ENCODE measurements at regions not wholly inside any gene's neighbourhood (a gene's known extent, or its start where the extent isn't known, plus 50 kb on each side); places are given as distances from the start of the nearest gene placed in this dataset.

- TF ChIP-seq CTCF (IDR thresholded peaks at IDR 0.05; ENCODE audit: poor library complexity, severe bottlenecking) (no peak), EZH2 (IDR thresholded peaks at IDR 0.05; ENCODE audit: borderline replicate concordance, insufficient read depth, low read length, poor library complexity, severe bottlenecking) (no peak), POLR2AphosphoS5 (IDR thresholded peaks at IDR 0.05) (no peak), EP300 (conservative IDR thresholded peaks at IDR 0.05; ENCODE audit: poor library complexity, severe bottlenecking) (no peak)
- TF ChIP-seq, protein P1, sequence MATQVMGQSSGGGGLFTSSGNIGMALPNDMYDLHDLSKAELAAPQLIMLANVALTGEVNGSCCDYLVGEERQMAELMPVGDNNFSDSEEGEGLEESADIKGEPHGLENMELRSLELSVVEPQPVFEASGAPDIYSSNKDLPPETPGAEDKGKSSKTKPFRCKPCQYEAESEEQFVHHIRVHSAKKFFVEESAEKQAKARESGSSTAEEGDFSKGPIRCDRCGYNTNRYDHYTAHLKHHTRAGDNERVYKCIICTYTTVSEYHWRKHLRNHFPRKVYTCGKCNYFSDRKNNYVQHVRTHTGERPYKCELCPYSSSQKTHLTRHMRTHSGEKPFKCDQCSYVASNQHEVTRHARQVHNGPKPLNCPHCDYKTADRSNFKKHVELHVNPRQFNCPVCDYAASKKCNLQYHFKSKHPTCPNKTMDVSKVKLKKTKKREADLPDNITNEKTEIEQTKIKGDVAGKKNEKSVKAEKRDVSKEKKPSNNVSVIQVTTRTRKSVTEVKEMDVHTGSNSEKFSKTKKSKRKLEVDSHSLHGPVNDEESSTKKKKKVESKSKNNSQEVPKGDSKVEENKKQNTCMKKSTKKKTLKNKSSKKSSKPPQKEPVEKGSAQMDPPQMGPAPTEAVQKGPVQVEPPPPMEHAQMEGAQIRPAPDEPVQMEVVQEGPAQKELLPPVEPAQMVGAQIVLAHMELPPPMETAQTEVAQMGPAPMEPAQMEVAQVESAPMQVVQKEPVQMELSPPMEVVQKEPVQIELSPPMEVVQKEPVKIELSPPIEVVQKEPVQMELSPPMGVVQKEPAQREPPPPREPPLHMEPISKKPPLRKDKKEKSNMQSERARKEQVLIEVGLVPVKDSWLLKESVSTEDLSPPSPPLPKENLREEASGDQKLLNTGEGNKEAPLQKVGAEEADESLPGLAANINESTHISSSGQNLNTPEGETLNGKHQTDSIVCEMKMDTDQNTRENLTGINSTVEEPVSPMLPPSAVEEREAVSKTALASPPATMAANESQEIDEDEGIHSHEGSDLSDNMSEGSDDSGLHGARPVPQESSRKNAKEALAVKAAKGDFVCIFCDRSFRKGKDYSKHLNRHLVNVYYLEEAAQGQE (IDR thresholded peaks at IDR 0.05; ENCODE audit: borderline replicate concordance), result no peak
These were observed 546.1 kb upstream of the SALL3 start for GRCh38 chr18:78433562-78433961.
